Epithelial cell of proximal tubule (primary cell): ENCODE measurements at regions not wholly inside any gene's neighbourhood (a gene's known extent, or its start where the extent isn't known, plus 50 kb on each side); places are given as distances from the start of the nearest gene placed in this dataset.

Experiments
- DNase-seq: peaks from one replicate; pipeline ENCODE4 v3.0.0-alpha.2; 2011; ENCODE audit warnings: low read depth
- H3K4me3 ChIP-seq: 2 replicates; pipeline ENCODE4 v1.5.1; 2011; ENCODE audit warnings: low read depth, mild to moderate bottlenecking, low read length
- CTCF ChIP-seq: conservative IDR thresholded peaks from 2 replicates; pipeline ENCODE4 v1.5.1; 2012; ENCODE audit warnings: low read depth, mild to moderate bottlenecking, low read length

GRCh38 chr15:39298271-39298962, 282.5 kb upstream of the THBS1 start:
- no peak for DNase-seq
- no peak for TF ChIP-seq CTCF
- no peak overlapping the region for H3K4me3 ChIP-seq

DNA sequence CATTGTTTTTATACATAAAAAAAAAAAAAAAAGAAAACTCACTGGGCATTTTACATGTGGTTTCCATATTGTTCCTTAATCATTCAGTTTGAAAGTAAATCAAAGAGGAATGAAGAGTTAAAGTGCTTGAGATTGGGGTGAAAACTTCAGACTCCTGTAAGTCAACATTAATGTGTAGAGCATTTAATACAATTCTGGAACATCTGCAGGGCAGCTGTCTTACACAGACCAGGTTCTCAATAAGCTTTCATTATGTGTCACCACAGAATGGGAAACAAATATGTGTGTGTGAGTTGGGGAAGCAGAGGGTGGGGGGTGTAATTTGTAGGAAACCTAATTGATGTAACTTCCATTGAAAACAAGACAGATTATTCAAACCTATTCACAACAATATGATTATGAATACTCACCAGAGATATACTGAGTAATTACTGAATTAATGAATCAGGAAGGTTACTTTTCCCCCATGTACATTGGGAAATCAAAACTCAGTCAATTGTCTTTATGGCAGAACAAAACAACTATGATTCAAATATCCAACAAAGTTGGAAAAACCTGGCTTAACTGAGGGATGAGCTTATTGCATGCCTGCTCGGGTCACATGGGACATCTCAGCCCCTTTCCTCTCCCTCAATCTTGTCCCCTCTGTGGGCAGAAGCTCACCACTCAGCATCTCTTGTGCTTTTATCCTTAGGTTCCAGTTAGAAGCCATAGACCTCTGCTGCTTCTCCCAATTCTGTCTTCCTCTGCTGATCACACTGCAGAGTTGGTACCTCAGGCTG, 281.2 kb upstream of the THBS1 start:
- no peak for TF ChIP-seq CTCF
- H3K4me3 ChIP-seq = no peak overlapping the region
- DNase-seq = no peak

GRCh38 chr15:39300451-39301153, 280.3 kb upstream of the THBS1 start:
- DNase-seq = no peak
- TF ChIP-seq CTCF = no peak
- H3K4me3 ChIP-seq = no peak overlapping the region

DNA sequence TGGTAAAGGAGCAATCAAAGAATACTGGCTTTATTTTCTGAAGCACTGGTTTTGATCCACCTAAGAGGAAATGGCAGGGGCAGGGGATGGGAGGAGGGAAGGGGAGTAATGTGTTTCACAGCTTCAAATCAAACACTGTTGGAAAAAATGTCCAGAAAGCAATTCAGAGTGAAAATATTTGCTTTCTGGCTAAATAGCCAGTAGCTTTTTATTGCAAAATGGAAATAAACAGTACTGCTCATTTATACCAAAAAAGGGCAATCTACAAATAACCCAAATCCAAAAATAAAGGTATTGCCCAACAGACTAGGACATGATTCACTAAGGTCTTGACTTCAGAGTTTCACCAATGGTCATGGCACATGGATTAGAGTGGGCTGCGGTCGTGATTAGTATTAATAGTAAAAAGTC, 279.3 kb upstream of the THBS1 start:
- no peak for DNase-seq
- H3K4me3 ChIP-seq = no peak overlapping the region
- no peak for TF ChIP-seq CTCF

DNA sequence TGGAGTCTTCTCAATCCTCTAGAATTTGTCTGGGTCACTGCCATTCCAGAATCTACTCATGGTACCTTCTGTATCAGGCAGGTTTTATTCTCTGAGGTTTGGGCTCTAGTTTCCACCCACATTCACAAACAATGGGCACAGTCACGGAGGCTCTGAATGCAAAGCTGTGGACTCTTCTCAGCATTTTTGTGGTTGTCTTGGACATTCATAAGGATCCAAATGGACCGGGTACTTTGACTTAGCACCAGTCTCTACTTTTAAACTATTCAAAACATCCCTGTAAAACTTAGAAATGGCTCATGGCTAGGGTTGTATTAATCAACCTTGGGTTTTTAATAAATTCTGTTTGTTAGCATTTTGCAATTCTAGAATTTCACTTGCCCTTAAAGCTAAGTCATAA, 277.9 kb upstream of the THBS1 start:
- no peak overlapping the region for H3K4me3 ChIP-seq
- DNase-seq = no peak
- no peak for TF ChIP-seq CTCF

- no peak for TF ChIP-seq CTCF
- DNase-seq = no peak
- no peak overlapping the region for H3K4me3 ChIP-seq
Observed at GRCh38 chr15:39304201-39304841, 276.6 kb upstream of the THBS1 start.
